SU-DHL-6 (cell line): ENCODE measurements at regions not wholly inside any gene's neighbourhood (a gene's known extent, or its start where the extent isn't known, plus 50 kb on each side); places are given as distances from the start of the nearest gene placed in this dataset.

Source experiments
- H2AFZ ChIP-seq: fragments of 200-600 bp; sonication (generic); 2 replicates; pipeline ENCODE4 v1.6.1; 2014; ENCODE audit warnings: low read depth, mild to moderate bottlenecking, moderate library complexity, mixed read lengths, antibody characterized with exemption, low read length; ENCODE audit not compliant: severe bottlenecking
- H3F3A ChIP-seq: fragments of 200-600 bp; shearing (Covaris generic); 2 replicates; pipeline ENCODE4 v1.6.0; 2016; ENCODE audit warnings: antibody characterized with exemption, mild to moderate bottlenecking; ENCODE audit not compliant: insufficient read depth
- H3K27ac ChIP-seq: fragments of 200-600 bp; sonication (generic); 2 replicates; pipeline ENCODE4 v1.5.1; 2016; ENCODE audit warnings: low read depth, mild to moderate bottlenecking, low read length, moderate library complexity, mixed read lengths
- H3K27me3 ChIP-seq: fragments of 200-600 bp; sonication (generic), shearing (Covaris generic); 2 replicates; pipeline ENCODE4 v1.6.0; 2014; ENCODE audit warnings: mild to moderate bottlenecking, low read length
- H3K36me3 ChIP-seq: fragments of 200-600 bp; sonication (generic); 2 replicates; pipeline ENCODE4 v1.6.1; 2014; ENCODE audit warnings: mild to moderate bottlenecking, low read length, mixed read lengths
- H3K4me2 ChIP-seq: fragments of 300-600, 200-600 bp; shearing (Covaris generic), sonication (generic); 2 replicates; pipeline ENCODE4 v1.6.0; 2014; ENCODE audit warnings: low read length, low read depth, mild to moderate bottlenecking; ENCODE audit not compliant: poor library complexity, severe bottlenecking
- H3K4me3 ChIP-seq: fragments of 200-600 bp; sonication (generic); 2 replicates; pipeline ENCODE4 v1.5.1; 2014; ENCODE audit warnings: antibody characterized with exemption, low read length, mild to moderate bottlenecking, mixed read lengths; ENCODE audit not compliant: insufficient read depth, poor library complexity, severe bottlenecking
- H3K79me2 ChIP-seq: fragments of 200-600 bp; sonication (generic); 2 replicates; pipeline ENCODE4 v1.6.1; 2014; ENCODE audit warnings: mild to moderate bottlenecking, low read length, moderate library complexity; ENCODE audit not compliant: insufficient read depth
- H3K9ac ChIP-seq: fragments of 200-600 bp; sonication (generic); 2 replicates; pipeline ENCODE4 v1.7.0; 2014; ENCODE audit warnings: mild to moderate bottlenecking, low read length
- H3K9me2 ChIP-seq: fragments of 200-600 bp; sonication (generic); replicated peaks from 2 replicates; pipeline ENCODE4 v1.6.1; 2014; ENCODE audit warnings: low read length; ENCODE audit not compliant: insufficient read depth
- H3K9me3 ChIP-seq: fragments of 200-600 bp; sonication (generic); 2 replicates; pipeline ENCODE4 v1.6.1; 2014; ENCODE audit warnings: low read length, mixed read lengths; ENCODE audit not compliant: insufficient read depth
- H4K20me1 ChIP-seq: fragments of 200-600 bp; sonication (generic); 2 replicates; pipeline ENCODE4 v1.6.1; 2014; ENCODE audit warnings: low read depth, mild to moderate bottlenecking, antibody characterized with exemption, low read length, moderate library complexity, mixed read lengths
- EZH2phosphoT487 ChIP-seq: fragments of 200-600 bp; sonication (generic), shearing (Covaris generic); conservative IDR thresholded peaks from 2 replicates; pipeline ENCODE4 v1.6.1; 2018; ENCODE audit warnings: mild to moderate bottlenecking, antibody characterized with exemption, low read length, moderate library complexity, mixed read lengths
- TF ChIP-seq, protein P1 (sequence below): fragments of 200-600 bp; sonication (generic); IDR thresholded peaks from one replicate; pipeline ENCODE4 v1.5.1; 2017; ENCODE audit warnings: antibody characterized with exemption, mild to moderate bottlenecking, low read length, moderate library complexity; ENCODE audit not compliant: insufficient read depth, poor library complexity, severe bottlenecking

DNA sequence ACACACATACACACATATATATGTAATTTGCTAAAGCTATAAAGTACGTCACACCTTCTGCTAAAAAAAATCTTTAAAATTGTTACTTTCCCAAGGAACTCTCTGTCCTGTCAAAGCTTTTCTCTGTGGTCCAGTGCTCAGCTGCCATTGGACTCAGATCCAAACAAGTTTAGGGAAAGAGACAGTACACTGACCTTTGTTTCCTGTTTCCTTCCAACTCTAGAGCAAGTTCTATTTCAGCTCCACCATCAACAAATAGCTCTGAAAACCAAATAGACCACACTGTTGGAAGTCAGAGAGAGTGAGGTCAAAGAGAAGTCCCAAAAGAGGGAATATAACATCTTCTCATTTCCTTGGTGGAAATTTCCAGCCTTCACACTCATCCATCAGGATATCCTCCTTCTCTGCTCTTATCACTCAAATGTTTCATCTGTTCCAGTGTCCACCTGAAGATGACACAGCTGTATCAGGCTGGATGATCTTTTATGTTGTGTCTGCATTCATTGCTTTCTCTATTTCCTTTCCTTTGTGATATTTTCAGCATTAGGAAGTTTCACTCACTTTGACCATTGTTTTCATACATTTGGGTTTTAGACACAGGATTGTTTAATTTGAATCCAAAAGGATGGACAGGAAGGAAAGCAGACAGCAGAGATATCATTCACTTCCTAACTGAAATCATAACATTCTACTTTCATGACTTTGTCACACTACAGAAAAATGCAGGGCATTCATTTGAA lies 192.3 kb upstream of the NT5C1B start:
- no peaks in the 10 kb centered on the region for H3K9me2 ChIP-seq
- no peaks in the 10 kb centered on the region for H4K20me1 ChIP-seq
- no peaks in the 10 kb centered on the region for H3K79me2 ChIP-seq
- no peaks in the 10 kb centered on the region for H3K36me3 ChIP-seq
- H3K9ac ChIP-seq: no peak overlapping the region
- H3K9me3 ChIP-seq: no peaks in the 10 kb centered on the region
- H3K27ac ChIP-seq: no peak overlapping the region
- no peak overlapping the region for H2AFZ ChIP-seq
- H3K27me3 ChIP-seq: no peaks in the 10 kb centered on the region
- H3K4me2 ChIP-seq: no peak overlapping the region
- TF ChIP-seq, protein P1, sequence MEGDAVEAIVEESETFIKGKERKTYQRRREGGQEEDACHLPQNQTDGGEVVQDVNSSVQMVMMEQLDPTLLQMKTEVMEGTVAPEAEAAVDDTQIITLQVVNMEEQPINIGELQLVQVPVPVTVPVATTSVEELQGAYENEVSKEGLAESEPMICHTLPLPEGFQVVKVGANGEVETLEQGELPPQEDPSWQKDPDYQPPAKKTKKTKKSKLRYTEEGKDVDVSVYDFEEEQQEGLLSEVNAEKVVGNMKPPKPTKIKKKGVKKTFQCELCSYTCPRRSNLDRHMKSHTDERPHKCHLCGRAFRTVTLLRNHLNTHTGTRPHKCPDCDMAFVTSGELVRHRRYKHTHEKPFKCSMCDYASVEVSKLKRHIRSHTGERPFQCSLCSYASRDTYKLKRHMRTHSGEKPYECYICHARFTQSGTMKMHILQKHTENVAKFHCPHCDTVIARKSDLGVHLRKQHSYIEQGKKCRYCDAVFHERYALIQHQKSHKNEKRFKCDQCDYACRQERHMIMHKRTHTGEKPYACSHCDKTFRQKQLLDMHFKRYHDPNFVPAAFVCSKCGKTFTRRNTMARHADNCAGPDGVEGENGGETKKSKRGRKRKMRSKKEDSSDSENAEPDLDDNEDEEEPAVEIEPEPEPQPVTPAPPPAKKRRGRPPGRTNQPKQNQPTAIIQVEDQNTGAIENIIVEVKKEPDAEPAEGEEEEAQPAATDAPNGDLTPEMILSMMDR: no peak
- TF ChIP-seq EZH2phosphoT487: no peak
- no peak overlapping the region for H3K4me3 ChIP-seq
- no peaks in the 10 kb centered on the region for H3F3A ChIP-seq

GRCh38 chr2:18777250-18777812 lies 188.0 kb upstream of the NT5C1B start:
- Histone ChIP-seq H3K4me2 (no peak overlapping the region), H3K4me3 (no peak overlapping the region), H4K20me1 (no peaks in the 10 kb centered on the region), H3K9ac (no peak overlapping the region), H3K9me3 (no peaks in the 10 kb centered on the region), H3F3A (no peaks in the 10 kb centered on the region), H2AFZ (no peak overlapping the region), H3K27me3 (no peaks in the 10 kb centered on the region), H3K79me2 (no peaks in the 10 kb centered on the region), H3K36me3 (no peaks in the 10 kb centered on the region), H3K27ac (no peak overlapping the region), H3K9me2 (no peaks in the 10 kb centered on the region)
- TF ChIP-seq, protein P1: no peak
- no peak for TF ChIP-seq EZH2phosphoT487

- no peak overlapping the region for H2AFZ ChIP-seq
- H3K9me3 ChIP-seq: no peaks in the 10 kb centered on the region
- no peaks in the 10 kb centered on the region for H3K36me3 ChIP-seq
- H3K4me2 ChIP-seq: no peak overlapping the region
- no peaks in the 10 kb centered on the region for H3K27me3 ChIP-seq
- no peaks in the 10 kb centered on the region for H3K79me2 ChIP-seq
- H3K27ac ChIP-seq: no peak overlapping the region
- TF ChIP-seq, protein P1: no peak
- no peak for TF ChIP-seq EZH2phosphoT487
- H3K4me3 ChIP-seq: no peak overlapping the region
- H3K9ac ChIP-seq: no peak overlapping the region
- no peaks in the 10 kb centered on the region for H4K20me1 ChIP-seq
- H3F3A ChIP-seq: no peaks in the 10 kb centered on the region
- no peaks in the 10 kb centered on the region for H3K9me2 ChIP-seq
Measured at GRCh38 chr2:18771212-18771611, 181.8 kb upstream of the NT5C1B start.
